Astrocyte of the cerebellum (primary cell): ENCODE measurements at regions not wholly inside any gene's neighbourhood (a gene's known extent, or its start where the extent isn't known, plus 50 kb on each side); places are given as distances from the start of the nearest gene placed in this dataset.
"Not testable (repeated sequence)": the region's sequence is repeated elsewhere in the genome, so short reads cannot be mapped to it uniquely, and the experiment has no call there.

ENCODE experiments used
- DNase-seq: peaks from one replicate; pipeline ENCODE4 v3.0.0-alpha.2; 2011; ENCODE audit warnings: low read depth
- H3K4me3 ChIP-seq: 2 replicates; pipeline ENCODE4 v1.5.1; 2011; ENCODE audit warnings: mild to moderate bottlenecking, low read depth, low read length, moderate library complexity
- CTCF ChIP-seq: IDR thresholded peaks from 2 replicates; pipeline ENCODE4 v1.5.1; 2012; ENCODE audit warnings: low read length, low read depth, moderate library complexity, mild to moderate bottlenecking; ENCODE audit errors: missing control alignments
- in situ Hi-C: cut with HindIII; loops from 2 replicates; pipeline ENCODE4 v1.10.0; 2017; ENCODE audit warnings: low sequenced_read_pairs

- no peak for DNase-seq
- no peak for TF ChIP-seq CTCF
- no peak overlapping the region for H3K4me3 ChIP-seq
- in situ Hi-C loops, result no loop called here
Observed at GRCh38 chr6:169093066-169093723, 160.5 kb downstream of the THBS2 start.

- DNase-seq, result no peak
- H3K4me3 ChIP-seq, result no peak overlapping the region
- in situ Hi-C loops, result no loop called here
- no peak for TF ChIP-seq CTCF
Observed at GRCh38 chr6:169092375-169092774, 161.3 kb downstream of the THBS2 start.

- in situ Hi-C loops, DNase-seq, H3K4me3 ChIP-seq: not testable (repeated sequence)
Observed at GRCh38 chr6:169090514-169091127, 163.0 kb downstream of the THBS2 start.

- in situ Hi-C loops, result no loop called here
- no peak overlapping the region for H3K4me3 ChIP-seq
- no peak for TF ChIP-seq CTCF
- DNase-seq, result no peak
Observed at GRCh38 chr6:169088762-169089161, 164.9 kb downstream of the THBS2 start.

GRCh38 chr6:169087443-169088041 is 166.1 kb downstream of the THBS2 start:
- H3K4me3 ChIP-seq, result no peak overlapping the region
- DNase-seq, result no peak
- in situ Hi-C loops, result no loop called here

GRCh38 chr6:169086616-169087015 is 167.0 kb downstream of the THBS2 start:
- DNase-seq, in situ Hi-C loops, H3K4me3 ChIP-seq: not testable (repeated sequence)

More at GRCh38 chr6:169087443-169088041, 166.1 kb downstream of the THBS2 start:
- no peak for TF ChIP-seq CTCF

- no peak overlapping the region for H3K4me3 ChIP-seq
- in situ Hi-C loops, result no loop called here
- TF ChIP-seq CTCF, result no peak
- no peak for DNase-seq
Observed at GRCh38 chr6:169086020-169086419, 167.6 kb downstream of the THBS2 start.
